H7 (cell line): ENCODE measurements at regions not wholly inside any gene's neighbourhood (a gene's known extent, or its start where the extent isn't known, plus 50 kb on each side); places are given as distances from the start of the nearest gene placed in this dataset.

Experiments
- DNase-seq: peaks from one replicate; pipeline ENCODE4 v3.0.0; 2012
- H3K27me3 ChIP-seq: 2 replicates; pipeline ENCODE4 v1.6.0; 2011; ENCODE audit warnings: mild to moderate bottlenecking, low read length; ENCODE audit not compliant: control insufficient read depth, insufficient read depth
- H3K36me3 ChIP-seq: replicated peaks from 2 replicates; pipeline ENCODE4 v1.5.1; 2011; ENCODE audit warnings: low read length; ENCODE audit not compliant: control insufficient read depth, insufficient read depth
- H3K4me3 ChIP-seq: 2 replicates; pipeline ENCODE4 v1.5.1; 2011; ENCODE audit warnings: low read depth, mild to moderate bottlenecking, control low read depth, low read length, moderate library complexity; ENCODE audit not compliant: insufficient read depth

- Histone ChIP-seq H3K4me3 (no peak overlapping the region), H3K27me3 (no peaks in the 10 kb centered on the region), H3K36me3 (no peaks in the 10 kb centered on the region)
- DNase-seq, result no peak
Observed at GRCh38 chr17:74145756-74146155, 57.7 kb upstream of the RPL38 start.

DNA sequence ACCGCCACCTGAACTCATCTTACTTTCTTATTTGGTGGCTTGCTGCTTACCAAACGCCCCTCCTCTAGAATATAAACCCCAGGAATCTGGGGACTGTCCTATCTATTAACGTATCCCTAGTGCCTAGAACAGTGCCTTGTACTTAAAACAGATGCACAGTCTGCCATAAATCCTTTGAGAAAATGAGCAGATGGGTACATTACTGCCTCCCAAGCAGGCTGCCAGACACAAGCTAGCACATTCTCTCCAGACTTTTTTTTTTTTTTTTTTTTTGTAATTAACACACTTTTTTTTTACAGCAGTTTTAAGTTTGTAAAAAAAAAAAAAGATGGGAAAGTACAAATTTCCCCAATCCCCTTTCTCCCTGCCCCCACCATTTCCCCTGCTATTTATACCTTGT lies 57.3 kb upstream of the RPL38 start:
- Histone ChIP-seq H3K36me3 (no peaks in the 10 kb centered on the region), H3K27me3 (no peaks in the 10 kb centered on the region), H3K4me3 (no peak overlapping the region)
- no peak for DNase-seq

DNA sequence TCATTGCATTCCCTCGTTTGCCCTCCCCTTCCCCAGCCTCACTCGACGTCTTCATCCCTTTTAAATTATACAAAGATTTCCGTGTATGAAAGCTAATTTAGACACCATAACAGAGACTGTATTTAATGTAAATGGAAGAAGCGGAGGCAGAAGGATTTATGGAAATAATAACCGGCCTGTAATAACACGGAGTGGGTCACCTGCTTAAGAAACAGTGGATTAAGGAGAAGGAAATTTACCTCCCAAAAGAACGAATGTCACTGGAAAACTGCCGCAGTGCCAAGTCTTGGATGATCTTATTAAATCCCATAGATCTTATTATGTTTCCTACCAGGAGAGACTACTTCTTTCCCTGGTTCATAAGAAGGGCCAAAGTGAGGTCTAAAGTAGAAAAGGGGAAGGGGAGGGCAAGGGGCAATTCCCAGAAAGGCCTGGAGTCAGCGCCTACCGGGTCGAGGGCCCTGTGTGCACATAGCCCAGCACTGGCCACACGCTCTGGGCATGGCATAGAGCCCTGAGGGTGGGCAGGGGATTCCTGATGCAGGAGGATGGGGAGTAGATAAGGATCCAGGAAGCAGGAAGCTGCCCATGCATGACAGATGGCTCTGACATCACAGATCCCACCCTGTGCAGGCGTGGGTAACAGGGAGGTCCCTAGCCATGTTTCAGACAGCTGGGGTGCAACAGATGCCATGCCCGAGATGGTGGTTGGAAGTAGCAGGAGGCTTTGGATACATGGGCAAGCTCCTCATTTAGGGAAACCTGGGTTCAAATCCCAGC lies 56.2 kb upstream of the RPL38 start:
- Histone ChIP-seq H3K27me3 (no peaks in the 10 kb centered on the region), H3K36me3 (no peaks in the 10 kb centered on the region), H3K4me3 (no peak overlapping the region)
- no peak for DNase-seq

DNA sequence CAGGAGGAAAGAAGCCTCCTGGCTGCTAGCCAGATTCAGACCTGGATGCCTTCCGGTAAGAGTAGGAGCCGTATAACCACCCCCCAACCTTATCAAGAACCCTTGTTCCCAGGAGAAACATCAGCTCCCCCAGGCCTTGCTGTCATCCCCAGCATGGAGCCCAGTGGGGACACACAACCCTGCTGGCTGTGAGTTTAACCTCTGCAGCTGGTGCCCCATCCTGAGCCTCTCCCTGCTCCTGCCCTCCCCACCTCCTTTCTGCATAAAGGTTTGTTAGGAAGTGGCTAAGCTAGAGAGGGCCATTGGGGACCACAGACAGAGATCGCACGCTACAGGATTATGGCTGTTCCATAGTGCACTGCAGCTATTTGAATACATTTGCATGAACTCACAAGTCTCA lies 55.5 kb upstream of the RPL38 start:
- Histone ChIP-seq H3K4me3 (no peak overlapping the region), H3K36me3 (no peaks in the 10 kb centered on the region), H3K27me3 (no peaks in the 10 kb centered on the region)
- DNase-seq, result no peak

- no peak overlapping the region for H3K4me3 ChIP-seq
- H3K36me3 ChIP-seq, result no peaks in the 10 kb centered on the region
- DNase-seq, result no peak
- no peaks in the 10 kb centered on the region for H3K27me3 ChIP-seq
Observed at GRCh38 chr17:74148446-74148845, 55.0 kb upstream of the RPL38 start.

GRCh38 chr17:74148901-74149596 lies 54.4 kb upstream of the RPL38 start:
- no peak for DNase-seq
- Histone ChIP-seq H3K36me3 (no peaks in the 10 kb centered on the region), H3K4me3 (no peak overlapping the region), H3K27me3 (no peaks in the 10 kb centered on the region)

DNA sequence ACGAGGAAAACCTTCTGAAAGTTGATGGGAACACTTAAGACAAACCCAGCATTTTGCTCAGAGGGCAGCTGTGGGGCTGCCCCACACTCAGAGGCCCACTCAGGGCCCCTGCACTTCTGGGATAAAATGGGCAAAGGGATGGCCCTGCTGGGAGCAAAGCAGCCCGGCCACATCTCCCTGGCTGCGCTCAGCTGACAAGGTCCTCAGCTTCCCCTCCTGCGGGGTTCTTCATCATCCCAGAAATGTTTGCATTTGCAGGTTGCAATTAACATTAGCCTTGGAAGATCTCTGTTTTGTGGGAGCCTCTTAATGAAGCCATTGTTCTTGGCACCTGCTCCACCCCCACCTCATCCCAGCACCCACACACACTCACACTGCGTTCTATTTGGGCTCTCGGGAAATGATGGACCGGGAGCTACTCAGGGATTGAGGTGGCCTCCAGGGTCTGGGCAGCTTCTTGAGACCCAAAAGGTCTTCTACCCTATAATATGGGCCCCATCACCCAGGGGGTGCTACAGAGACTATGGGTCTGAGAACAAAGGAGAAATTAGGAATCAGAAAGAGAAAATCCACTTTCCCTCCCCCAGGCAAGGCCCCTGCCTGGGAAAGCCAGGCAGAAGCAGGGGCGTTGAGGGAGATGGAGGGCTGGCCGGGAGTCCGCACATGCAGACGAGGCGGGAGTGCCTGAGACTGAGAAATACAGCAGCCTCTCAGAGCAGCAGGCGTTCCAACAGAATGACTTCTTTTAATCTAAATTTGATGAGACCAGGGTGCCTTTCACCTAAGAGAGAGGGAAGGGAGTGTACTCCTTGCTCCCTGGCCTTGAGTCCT lies 53.7 kb upstream of the RPL38 start:
- Histone ChIP-seq H3K27me3 (no peaks in the 10 kb centered on the region), H3K4me3 (no peak overlapping the region), H3K36me3 (no peaks in the 10 kb centered on the region)
- no peak for DNase-seq

DNA sequence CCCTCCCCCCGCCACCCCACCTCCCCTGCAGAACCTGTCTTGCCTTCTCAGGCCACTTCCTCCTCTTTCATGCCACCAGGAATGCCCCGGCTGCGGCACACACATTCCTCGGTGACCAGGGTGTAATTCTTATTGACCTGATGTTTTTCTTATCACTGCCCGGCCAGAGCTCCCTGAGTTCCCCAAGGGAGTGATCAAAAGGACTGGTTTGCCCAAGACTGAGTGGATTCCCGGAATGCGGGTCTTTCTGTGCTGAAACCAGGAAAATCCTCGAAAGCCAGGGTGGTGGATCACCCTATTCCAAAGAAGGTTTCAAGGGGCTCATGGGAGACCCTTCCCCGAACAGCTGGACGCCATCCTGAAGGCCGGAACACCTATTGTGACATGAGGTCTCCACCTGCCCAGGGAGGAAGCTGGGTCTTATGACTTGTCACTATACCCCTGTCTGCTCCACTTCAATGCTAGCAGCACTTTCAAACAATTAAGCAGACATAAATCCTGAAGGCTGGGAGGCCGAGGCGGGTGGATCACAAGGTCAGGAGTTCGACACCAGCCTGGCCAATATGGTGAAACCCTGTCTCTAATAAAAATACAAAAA lies 53.0 kb upstream of the RPL38 start:
- no peaks in the 10 kb centered on the region for H3K36me3 ChIP-seq
- H3K4me3 ChIP-seq, result no peak overlapping the region
- DNase-seq, result no peak
- H3K27me3 ChIP-seq, result no peaks in the 10 kb centered on the region

- Histone ChIP-seq H3K27me3 (no peaks in the 10 kb centered on the region), H3K36me3 (no peaks in the 10 kb centered on the region), H3K4me3 (no peak overlapping the region)
- DNase-seq, result no peak
Observed at GRCh38 chr17:74151551-74152315, 51.7 kb upstream of the RPL38 start.

DNA sequence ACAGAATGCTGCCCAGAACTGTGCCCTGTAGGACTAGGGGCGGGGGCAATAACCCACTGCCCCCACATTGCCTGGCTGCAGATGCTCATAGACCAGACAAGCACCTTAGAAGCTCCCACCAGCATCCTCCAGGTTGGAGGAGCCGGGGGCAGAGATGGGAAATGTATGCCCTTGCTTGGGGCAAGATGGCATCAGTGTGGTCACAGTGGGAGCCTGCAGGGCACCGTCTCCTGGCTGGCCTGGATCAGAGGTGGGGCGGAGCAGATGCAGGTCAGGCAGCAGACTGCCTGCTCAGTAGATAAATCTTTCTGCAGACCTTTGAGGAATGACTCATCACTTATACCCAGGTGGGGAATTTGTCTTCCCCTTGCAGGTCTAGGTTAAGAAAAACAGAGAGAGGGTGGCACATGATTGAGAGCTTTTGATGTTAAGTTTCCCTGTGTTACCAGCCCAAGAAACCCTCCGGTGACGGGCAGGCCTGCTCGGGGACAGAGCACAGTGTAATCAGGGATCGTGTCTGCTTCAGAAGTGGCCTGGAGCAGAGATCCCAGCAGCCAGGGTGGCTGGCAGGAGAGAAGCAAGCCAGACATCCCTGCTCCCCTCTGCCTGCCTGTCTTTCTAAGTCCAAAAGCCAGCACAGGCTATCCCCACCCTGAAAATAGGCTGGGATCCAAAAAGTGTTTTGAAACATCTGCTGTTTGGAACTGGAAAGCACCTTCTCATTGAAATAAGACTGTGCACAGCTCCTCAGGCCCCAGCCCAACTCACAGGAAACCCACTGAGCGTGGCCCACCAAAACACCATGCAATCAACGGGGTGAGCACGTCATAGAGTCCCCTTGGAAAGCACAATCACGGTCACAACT lies 50.7 kb upstream of the RPL38 start:
- DNase-seq, result no peak
- Histone ChIP-seq H3K4me3 (no peak overlapping the region), H3K27me3 (no peaks in the 10 kb centered on the region), H3K36me3 (no peaks in the 10 kb centered on the region)

DNA sequence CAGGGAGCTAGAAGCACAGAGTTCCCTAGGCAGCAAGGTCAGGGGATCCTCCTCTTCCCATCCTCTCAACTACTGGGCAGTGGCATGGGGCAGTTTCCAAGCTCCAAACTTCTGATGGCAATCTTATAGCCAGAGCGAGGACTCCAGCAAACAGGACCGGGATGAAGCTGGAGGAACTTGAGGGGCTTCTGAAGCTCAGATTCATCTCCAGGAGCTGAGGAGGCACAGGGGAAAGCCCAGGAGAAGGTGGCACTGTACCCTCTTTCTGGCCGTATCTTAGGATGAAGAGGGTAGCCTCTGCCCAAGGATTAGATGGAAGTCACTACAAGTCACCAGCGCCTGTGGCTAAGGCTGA lies 50.0 kb upstream of the RPL38 start:
- H3K27me3 ChIP-seq, result no peaks in the 10 kb centered on the region
- no peaks in the 10 kb centered on the region for H3K36me3 ChIP-seq
- no peak for DNase-seq

More for the DNA sequence above, 50.0 kb upstream of the RPL38 start:
- no peak overlapping the region for H3K4me3 ChIP-seq
